ENCODE measurements at regions not wholly inside any gene's neighbourhood (a gene's known extent, or its start where the extent isn't known, plus 50 kb on each side); places are given as distances from the start of the nearest gene placed in this dataset.
A peak's percentile ranks its signal among the peaks of the same experiment; 100 is the strongest.

- no peak for DNase-seq
Measured at GRCh38 chr18:22678486-22678885, 254.6 kb upstream of the RBBP8 start.

- DNase-seq = no peak
Measured at GRCh38 chr18:22680944-22681343, 252.2 kb upstream of the RBBP8 start.

- DNase-seq = no peak
Measured at GRCh38 chr18:22681908-22682307, 251.2 kb upstream of the RBBP8 start.

GRCh38 chr18:22682720-22683119, 250.4 kb upstream of the RBBP8 start:
- no peak for DNase-seq

GRCh38 chr18:22683196-22683676, 249.9 kb upstream of the RBBP8 start:
- DNase-seq = no peak

GRCh38 chr18:22683786-22684185, 249.3 kb upstream of the RBBP8 start:
- DNase-seq = no peak

GRCh38 chr18:22684268-22684667, 248.9 kb upstream of the RBBP8 start:
- no peak for DNase-seq

- DNase-seq = no peak
Measured at GRCh38 chr18:22685788-22686187, 247.3 kb upstream of the RBBP8 start.

GRCh38 chr18:22687892-22688680, 245.0 kb upstream of the RBBP8 start:
- no peak for DNase-seq

GRCh38 chr18:22688877-22689496, 244.1 kb upstream of the RBBP8 start:
- no peak for DNase-seq

- DNase-seq = no peak
Measured at GRCh38 chr18:22689712-22690111, 243.4 kb upstream of the RBBP8 start.

- DNase-seq = no peak
Measured at GRCh38 chr18:22690556-22690955, 242.6 kb upstream of the RBBP8 start.

GRCh38 chr18:22691946-22692710, 241.0 kb upstream of the RBBP8 start:
- DNase-seq = peak; percentile 73 to 79 (median 73)

- DNase-seq = peak; percentile 10 to 20 (median 18)
Measured at GRCh38 chr18:22694954-22695353, 238.2 kb upstream of the RBBP8 start.

- DNase-seq = no peak
Measured at GRCh38 chr18:22695674-22696073, 237.5 kb upstream of the RBBP8 start.

- DNase-seq = no peak
Measured at GRCh38 chr18:22697561-22697960, 235.6 kb upstream of the RBBP8 start.

GRCh38 chr18:22698711-22699110, 234.4 kb upstream of the RBBP8 start:
- no peak for DNase-seq

- no peak for DNase-seq
Measured at GRCh38 chr18:22699629-22700028, 233.5 kb upstream of the RBBP8 start.

- DNase-seq = no peak
Measured at GRCh38 chr18:22700920-22701319, 232.2 kb upstream of the RBBP8 start.

GRCh38 chr18:22701326-22701725, 231.8 kb upstream of the RBBP8 start:
- DNase-seq = no peak

- no peak for DNase-seq
Measured at GRCh38 chr18:22701795-22702194, 231.3 kb upstream of the RBBP8 start.

GRCh38 chr18:22702806-22703205, 230.3 kb upstream of the RBBP8 start:
- no peak for DNase-seq

GRCh38 chr18:22703883-22704585, 229.1 kb upstream of the RBBP8 start:
- DNase-seq = peak; percentile 56 to 72 (median 60)
